DOHH2 (cell line): ENCODE measurements at regions not wholly inside any gene's neighbourhood (a gene's known extent, or its start where the extent isn't known, plus 50 kb on each side); places are given as distances from the start of the nearest gene placed in this dataset.

Experiments
- H3F3A ChIP-seq: fragments of 200-600 bp; sonication (generic), shearing (Covaris generic); 2 replicates; pipeline ENCODE4 v1.6.0; 2016; ENCODE audit warnings: antibody characterized with exemption, mild to moderate bottlenecking; ENCODE audit not compliant: control insufficient read depth, insufficient read depth
- H3K27ac ChIP-seq: fragments of 200-600 bp; sonication (generic); 2 replicates; pipeline ENCODE4 v1.5.1; 2014; ENCODE audit warnings: low read depth, mild to moderate bottlenecking, low read length, moderate library complexity
- H3K27me3 ChIP-seq: fragments of 200-600 bp; sonication (generic); 2 replicates; pipeline ENCODE4 v1.6.1; 2014; ENCODE audit warnings: mild to moderate bottlenecking, low read length, mixed read lengths; ENCODE audit not compliant: control insufficient read depth
- H3K36me3 ChIP-seq: fragments of 200-600 bp; sonication (generic); 2 replicates; pipeline ENCODE4 v1.6.1; 2014; ENCODE audit warnings: mild to moderate bottlenecking, low read length, moderate library complexity, mixed read lengths; ENCODE audit not compliant: control insufficient read depth
- H3K4me1 ChIP-seq: fragments of 200-600 bp; sonication (generic); 2 replicates; pipeline ENCODE4 v1.6.1; 2014; ENCODE audit warnings: mild to moderate bottlenecking, low read length, mixed read lengths; ENCODE audit not compliant: control insufficient read depth
- H3K4me2 ChIP-seq: fragments of 200-600 bp; sonication (generic); 2 replicates; pipeline ENCODE4 v1.6.0; 2014; ENCODE audit warnings: mild to moderate bottlenecking, low read length, moderate library complexity
- H3K4me3 ChIP-seq: fragments of 200-600 bp; sonication (generic); 2 replicates; pipeline ENCODE4 v1.5.1; 2014; ENCODE audit warnings: mild to moderate bottlenecking, low read length, mixed read lengths
- H3K79me2 ChIP-seq: fragments of 200-600 bp; sonication (generic); 2 replicates; pipeline ENCODE4 v1.6.1; 2014; ENCODE audit warnings: mild to moderate bottlenecking, low read length, mixed read lengths; ENCODE audit not compliant: control insufficient read depth
- H3K9me2 ChIP-seq: fragments of 200-600 bp; sonication (generic); replicated peaks from 2 replicates; pipeline ENCODE4 v1.6.1; 2014; ENCODE audit warnings: mild to moderate bottlenecking, low read length, mixed read lengths; ENCODE audit not compliant: control insufficient read depth
- H3K9me3 ChIP-seq: fragments of 200-600 bp; sonication (generic); 2 replicates; pipeline ENCODE4 v1.6.1; 2014; ENCODE audit warnings: antibody characterized with exemption, low read length, mixed read lengths; ENCODE audit not compliant: control insufficient read depth, insufficient read depth
- H4K20me1 ChIP-seq: fragments of 200-600 bp; sonication (generic); 2 replicates; pipeline ENCODE4 v1.6.0; 2014; ENCODE audit warnings: low read depth, mild to moderate bottlenecking, antibody characterized with exemption, low read length, moderate library complexity; ENCODE audit not compliant: control insufficient read depth, insufficient read depth
- CTCF ChIP-seq: fragments of 200-600 bp; sonication (generic); IDR thresholded peaks from one replicate; pipeline ENCODE4 v1.5.1; 2014; ENCODE audit warnings: antibody characterized with exemption, mild to moderate bottlenecking, low read depth, low read length; ENCODE audit not compliant: poor library complexity, severe bottlenecking
- EZH2phosphoT487 ChIP-seq: fragments of 200-600 bp; sonication (generic); IDR thresholded peaks from 2 replicates; pipeline ENCODE4 v1.6.1; 2017; ENCODE audit warnings: borderline replicate concordance, mild to moderate bottlenecking, antibody characterized with exemption, low read length, moderate library complexity, mixed read lengths

GRCh38 chr7:153430931-153431330 lies 621.3 kb upstream of the DPP6 start:
- no peak overlapping the region for H3K27ac ChIP-seq
- no peaks in the 10 kb centered on the region for H3F3A ChIP-seq
- H3K4me1 ChIP-seq: no peaks in the 10 kb centered on the region
- 0 out of 2 replicates have a peak, but pooled peaks cover 2% of the 10 kb centered on the region for H3K9me3 ChIP-seq
- H3K9me2 ChIP-seq: no peaks in the 10 kb centered on the region
- no peak for TF ChIP-seq EZH2phosphoT487
- no peak for TF ChIP-seq CTCF
- no peak overlapping the region for H3K4me3 ChIP-seq
- no peaks in the 10 kb centered on the region for H3K36me3 ChIP-seq
- H3K4me2 ChIP-seq: no peak overlapping the region
- H3K27me3 ChIP-seq: no peaks in the 10 kb centered on the region
- H4K20me1 ChIP-seq: no peaks in the 10 kb centered on the region
- H3K79me2 ChIP-seq: no peaks in the 10 kb centered on the region

- Histone ChIP-seq H3K27me3 (no peaks in the 10 kb centered on the region), H3K9me2 (no peaks in the 10 kb centered on the region), H3F3A (no peaks in the 10 kb centered on the region), H3K27ac (no peak overlapping the region), H3K9me3 (0 out of 2 replicates have a peak, but pooled peaks cover 2% of the 10 kb centered on the region), H3K79me2 (no peaks in the 10 kb centered on the region), H3K4me2 (no peak overlapping the region), H3K36me3 (no peaks in the 10 kb centered on the region), H3K4me1 (no peaks in the 10 kb centered on the region), H3K4me3 (no peak overlapping the region), H4K20me1 (no peaks in the 10 kb centered on the region)
- TF ChIP-seq EZH2phosphoT487: no peak
- TF ChIP-seq CTCF: no peak
Observed at GRCh38 chr7:153432063-153432462, 620.1 kb upstream of the DPP6 start.

GRCh38 chr7:153433223-153433622 lies 619.0 kb upstream of the DPP6 start:
- no peaks in the 10 kb centered on the region for H3K27me3 ChIP-seq
- no peaks in the 10 kb centered on the region for H3F3A ChIP-seq
- H3K79me2 ChIP-seq: no peaks in the 10 kb centered on the region
- TF ChIP-seq EZH2phosphoT487: no peak
- TF ChIP-seq CTCF: no peak
- no peak overlapping the region for H3K4me3 ChIP-seq
- no peaks in the 10 kb centered on the region for H4K20me1 ChIP-seq
- no peak overlapping the region for H3K4me2 ChIP-seq
- no peaks in the 10 kb centered on the region for H3K4me1 ChIP-seq
- H3K9me2 ChIP-seq: no peaks in the 10 kb centered on the region
- no peaks in the 10 kb centered on the region for H3K36me3 ChIP-seq
- H3K27ac ChIP-seq: no peak overlapping the region
- 0 out of 2 replicates have a peak, but pooled peaks cover 2% of the 10 kb centered on the region for H3K9me3 ChIP-seq
